Left renal pelvis (tissue), 4 donors: ENCODE measurements at regions not wholly inside any gene's neighbourhood (a gene's known extent, or its start where the extent isn't known, plus 50 kb on each side); places are given as distances from the start of the nearest gene placed in this dataset.

Experiments
- DNase-seq, 4 donors: peaks; one replicate each; pipeline ENCODE4 v3.0.0-alpha.2; 2013; ENCODE audit warnings: low read depth in 4 of 4, low spot score in 3 of 4

- DNase-seq: no peak
These were observed 678.6 kb downstream of the IQCM start for GRCh38 chr4:149136951-149137620.

GRCh38 chr4:149135062-149135461 is 680.6 kb downstream of the IQCM start:
- no peak for DNase-seq

- no peak for DNase-seq
These were observed 678.8 kb upstream of the NR3C2 start for GRCh38 chr4:149121023-149121404.

- no peak for DNase-seq
These were observed 678.3 kb upstream of the NR3C2 start for GRCh38 chr4:149120331-149121022.

GRCh38 chr4:149116806-149117205 is 674.6 kb upstream of the NR3C2 start:
- no peak for DNase-seq

- no peak for DNase-seq
These were observed 671.7 kb upstream of the NR3C2 start for GRCh38 chr4:149113804-149114430.

- DNase-seq: no peak
These were observed 669.9 kb upstream of the NR3C2 start for GRCh38 chr4:149112109-149112508.

GRCh38 chr4:149110481-149110880 is 668.3 kb upstream of the NR3C2 start:
- DNase-seq: no peak

- no peak for DNase-seq
These were observed 666.4 kb upstream of the NR3C2 start for GRCh38 chr4:149108626-149109025.

- no peak for DNase-seq
These were observed 660.6 kb upstream of the NR3C2 start for GRCh38 chr4:149102765-149103164.

- no peak for DNase-seq
These were observed 659.4 kb upstream of the NR3C2 start for GRCh38 chr4:149101649-149102048.

GRCh38 chr4:149095811-149096210 is 653.6 kb upstream of the NR3C2 start:
- DNase-seq: no peak

- no peak for DNase-seq
These were observed 652.8 kb upstream of the NR3C2 start for GRCh38 chr4:149095001-149095400.

- DNase-seq: no peak
These were observed 641.9 kb upstream of the NR3C2 start for GRCh38 chr4:149084144-149084543.

- no peak for DNase-seq
These were observed 635.0 kb upstream of the NR3C2 start for GRCh38 chr4:149077181-149077580.

GRCh38 chr4:149076401-149076800 is 634.2 kb upstream of the NR3C2 start:
- no peak for DNase-seq

GRCh38 chr4:149072384-149072783 is 630.2 kb upstream of the NR3C2 start:
- DNase-seq: no peak

- DNase-seq: no peak
These were observed 623.5 kb upstream of the NR3C2 start for GRCh38 chr4:149065753-149066152.

GRCh38 chr4:149062997-149063396 is 620.8 kb upstream of the NR3C2 start:
- no peak for DNase-seq

GRCh38 chr4:149057594-149057993 is 615.4 kb upstream of the NR3C2 start:
- DNase-seq: no peak

- DNase-seq: peak in 2 of 4 donors; percentile 7 to 19
These were observed 614.4 kb upstream of the NR3C2 start for GRCh38 chr4:149056615-149057014.

- DNase-seq: no peak
These were observed 613.4 kb upstream of the NR3C2 start for GRCh38 chr4:149055624-149056023.
